ENCODE measurements at regions not wholly inside any gene's neighbourhood (a gene's known extent, or its start where the extent isn't known, plus 50 kb on each side); places are given as distances from the start of the nearest gene placed in this dataset.
"Not testable (repeated sequence)": the region's sequence is repeated elsewhere in the genome, so short reads cannot be mapped to it uniquely, and the experiment has no call there.

- 78 to 79% methylated on average over 4 of the region's 4 CpGs for WGBS, 2 donors
- intact Hi-C loops (cut with DNase I; ENCODE audit: low total_unique reads); H3K4me3 ChIP-seq (ENCODE audit: low read depth, poor library complexity, severe bottlenecking); DNase-seq (ENCODE audit: low spot score in 2 of 2): not testable (repeated sequence)
Observed at GRCh38 chr1:41308520-41308919, 52.7 kb upstream of the FOXO6 start.

DNA sequence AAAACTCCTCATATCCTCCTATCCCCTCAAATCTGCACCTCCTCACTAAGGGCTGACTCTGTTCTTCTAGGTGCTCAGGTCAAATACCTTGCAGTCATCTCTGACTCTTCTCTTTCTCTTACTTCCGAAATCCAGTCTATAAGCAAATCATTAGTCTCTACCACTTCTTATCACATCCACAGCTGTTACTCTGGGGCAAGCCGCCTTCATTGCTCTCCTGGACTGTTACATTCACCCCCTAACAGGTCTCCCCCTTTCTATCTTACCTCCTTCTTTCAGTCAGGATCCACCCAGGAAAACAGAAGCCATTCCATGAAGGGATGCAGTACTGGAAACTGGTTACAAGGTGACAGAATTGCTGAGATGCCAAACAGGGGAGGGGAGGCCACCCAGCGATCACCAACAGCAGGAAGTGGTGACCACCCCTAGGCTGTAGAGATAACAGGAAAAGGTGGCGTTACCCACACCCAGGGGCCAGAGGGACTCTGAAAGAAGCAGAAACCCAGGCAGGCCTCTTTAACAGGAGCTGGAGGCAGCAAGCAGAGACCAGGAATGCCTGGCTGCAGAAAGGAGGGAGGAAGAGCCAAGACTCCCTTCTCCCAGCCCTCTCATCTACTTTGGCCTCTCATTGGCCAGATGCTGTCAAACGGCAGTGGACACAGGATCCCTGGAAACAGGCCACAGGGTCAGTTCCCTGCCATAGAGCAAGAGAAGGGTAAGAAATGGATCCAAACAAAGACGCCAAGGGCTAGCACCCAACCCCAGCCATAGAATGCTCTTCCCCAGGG, 55.5 kb upstream of the FOXO6 start:
- TF ChIP-seq, protein P1, sequence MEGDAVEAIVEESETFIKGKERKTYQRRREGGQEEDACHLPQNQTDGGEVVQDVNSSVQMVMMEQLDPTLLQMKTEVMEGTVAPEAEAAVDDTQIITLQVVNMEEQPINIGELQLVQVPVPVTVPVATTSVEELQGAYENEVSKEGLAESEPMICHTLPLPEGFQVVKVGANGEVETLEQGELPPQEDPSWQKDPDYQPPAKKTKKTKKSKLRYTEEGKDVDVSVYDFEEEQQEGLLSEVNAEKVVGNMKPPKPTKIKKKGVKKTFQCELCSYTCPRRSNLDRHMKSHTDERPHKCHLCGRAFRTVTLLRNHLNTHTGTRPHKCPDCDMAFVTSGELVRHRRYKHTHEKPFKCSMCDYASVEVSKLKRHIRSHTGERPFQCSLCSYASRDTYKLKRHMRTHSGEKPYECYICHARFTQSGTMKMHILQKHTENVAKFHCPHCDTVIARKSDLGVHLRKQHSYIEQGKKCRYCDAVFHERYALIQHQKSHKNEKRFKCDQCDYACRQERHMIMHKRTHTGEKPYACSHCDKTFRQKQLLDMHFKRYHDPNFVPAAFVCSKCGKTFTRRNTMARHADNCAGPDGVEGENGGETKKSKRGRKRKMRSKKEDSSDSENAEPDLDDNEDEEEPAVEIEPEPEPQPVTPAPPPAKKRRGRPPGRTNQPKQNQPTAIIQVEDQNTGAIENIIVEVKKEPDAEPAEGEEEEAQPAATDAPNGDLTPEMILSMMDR (IDR thresholded peaks at IDR 0.05), result no peak
- TF ChIP-seq POLR2A (IDR thresholded peaks at IDR 0.05), result no peak
- H3K4me3 ChIP-seq (ENCODE audit: low read depth, poor library complexity, severe bottlenecking), result no peak overlapping the region
- 77 to 80% methylated on average over 6 of the region's 6 CpGs for WGBS, 2 donors
- peak in 1 of 2 donors; percentile 17 for DNase-seq (ENCODE audit: low spot score in 2 of 2)
- intact Hi-C loops (cut with DNase I; ENCODE audit: low total_unique reads), result no loop called here

DNA sequence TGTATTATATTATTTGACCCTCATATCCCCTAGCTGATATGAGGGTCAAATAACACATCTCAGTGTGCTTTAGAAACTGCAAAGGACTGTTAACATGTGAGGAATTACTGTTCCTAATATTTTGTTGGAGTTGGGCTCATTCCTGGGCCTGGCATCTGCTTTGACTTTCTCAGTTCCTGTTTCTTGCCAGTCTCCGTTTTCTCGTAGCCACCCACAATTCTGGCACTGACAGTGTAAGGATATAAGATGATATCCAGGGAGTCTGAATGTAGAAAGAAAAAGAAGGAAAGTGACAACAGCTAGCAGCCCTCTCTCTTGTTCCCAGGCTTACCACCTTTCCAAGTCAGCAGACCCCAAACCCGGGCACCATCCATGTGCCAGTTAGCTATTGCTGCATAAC, 54.4 kb upstream of the SCMH1 start:
- intact Hi-C loops (cut with DNase I; ENCODE audit: low total_unique reads), result no loop called here
- WGBS, 2 donors, result 67 to 76% methylated on average over 3 of the region's 3 CpGs
- TF ChIP-seq POLR2A (IDR thresholded peaks at IDR 0.05), result no peak
- TF ChIP-seq, protein P1 (IDR thresholded peaks at IDR 0.05), result no peak
- no peak overlapping the region for H3K4me3 ChIP-seq (ENCODE audit: low read depth, poor library complexity, severe bottlenecking)
- peak in 1 of 2 donors; percentile 40 for DNase-seq (ENCODE audit: low spot score in 2 of 2)

GRCh38 chr1:41294216-41294615, 52.1 kb upstream of the SCMH1 start:
- DNase-seq (ENCODE audit: low spot score in 2 of 2), result no peak
- intact Hi-C loops (cut with DNase I; ENCODE audit: low total_unique reads), result no loop called here
- WGBS, 2 donors, result 61 to 77% methylated on average over 3 of the region's 3 CpGs
- TF ChIP-seq, protein P1 (IDR thresholded peaks at IDR 0.05), result no peak
- no peak for TF ChIP-seq POLR2A (IDR thresholded peaks at IDR 0.05)
- no peak overlapping the region for H3K4me3 ChIP-seq (ENCODE audit: low read depth, poor library complexity, severe bottlenecking)

- intact Hi-C loops (cut with DNase I; ENCODE audit: low total_unique reads), result no loop called here
- no peak overlapping the region for H3K4me3 ChIP-seq (ENCODE audit: low read depth, poor library complexity, severe bottlenecking)
- WGBS, 2 donors, result 51 to 68% methylated on average over 2 of the region's 2 CpGs
- TF ChIP-seq, protein P1 (IDR thresholded peaks at IDR 0.05), result no peak
- TF ChIP-seq POLR2A (IDR thresholded peaks at IDR 0.05), result no peak
- no peak for DNase-seq (ENCODE audit: low spot score in 2 of 2)
Observed at GRCh38 chr1:41293779-41294178, 51.7 kb upstream of the SCMH1 start.
